Type B pancreatic cell (in vitro differentiated cells): ENCODE measurements at regions not wholly inside any gene's neighbourhood (a gene's known extent, or its start where the extent isn't known, plus 50 kb on each side); places are given as distances from the start of the nearest gene placed in this dataset.

Experiments used
- DNase-seq: peaks from one replicate; pipeline ENCODE4 v3.0.0; 2021; ENCODE audit warnings: mixed read lengths; ENCODE audit not compliant: unreplicated experiment; ENCODE audit errors: extremely low spot score
- H3K27ac Mint-ChIP-seq: 2 replicates; pipeline ENCODE4 v1.8.0; 2021; ENCODE audit warnings: mild to moderate bottlenecking, mixed read lengths
- H3K27me3 Mint-ChIP-seq: 2 replicates; pipeline ENCODE4 v1.8.0; 2021; ENCODE audit warnings: mixed read lengths
- H3K36me3 Mint-ChIP-seq: 2 replicates; pipeline ENCODE4 v1.8.0; 2021; ENCODE audit warnings: mixed read lengths
- H3K4me1 Mint-ChIP-seq: one replicate; pipeline ENCODE4 v1.8.0; 2021; ENCODE audit warnings: mixed read lengths; ENCODE audit not compliant: unreplicated experiment
- H3K4me3 Mint-ChIP-seq: 2 replicates; pipeline ENCODE4 v1.8.0; 2021; ENCODE audit warnings: mild to moderate bottlenecking, mixed read lengths
- H3K9me3 Mint-ChIP-seq: 2 replicates; pipeline ENCODE4 v1.8.0; 2021; ENCODE audit warnings: mixed read lengths
- TF ChIP-seq, protein P1 (sequence below): fragments of 200-600 bp; sonication (generic); conservative IDR thresholded peaks from 2 replicates; pipeline ENCODE4 v1.5.0; 2021; ENCODE audit warnings: antibody characterized with exemption, mild to moderate bottlenecking

DNA sequence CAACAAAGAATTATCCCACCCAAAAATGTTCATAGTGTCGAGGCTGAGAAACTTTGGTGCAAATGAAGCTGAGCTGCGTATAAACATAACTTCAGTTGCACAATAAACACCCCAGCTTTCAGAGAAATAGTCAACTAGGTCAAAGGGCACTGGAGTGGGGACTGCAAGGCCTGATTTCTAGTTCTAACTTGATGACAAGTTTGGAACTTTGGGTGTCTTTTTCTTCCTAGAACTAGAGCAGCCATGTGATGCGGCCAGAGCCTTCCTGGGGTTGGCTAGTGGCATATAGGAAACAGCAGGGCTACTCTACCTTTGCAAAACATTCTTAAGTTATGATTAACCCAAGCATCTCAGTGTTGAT, 298.4 kb upstream of the AMIGO2 start:
- Mint-ChIP-seq H3K27me3 (no peaks in the 10 kb centered on the region), H3K27ac (peak overlapping the region; percentile 28), H3K4me1 (peaks cover 9% of the 10 kb centered on the region), H3K9me3 (peaks cover 9% of the 10 kb centered on the region), H3K36me3 (no peaks in the 10 kb centered on the region), H3K4me3 (no peak overlapping the region)
- DNase-seq, result no peak
- TF ChIP-seq, protein P1, sequence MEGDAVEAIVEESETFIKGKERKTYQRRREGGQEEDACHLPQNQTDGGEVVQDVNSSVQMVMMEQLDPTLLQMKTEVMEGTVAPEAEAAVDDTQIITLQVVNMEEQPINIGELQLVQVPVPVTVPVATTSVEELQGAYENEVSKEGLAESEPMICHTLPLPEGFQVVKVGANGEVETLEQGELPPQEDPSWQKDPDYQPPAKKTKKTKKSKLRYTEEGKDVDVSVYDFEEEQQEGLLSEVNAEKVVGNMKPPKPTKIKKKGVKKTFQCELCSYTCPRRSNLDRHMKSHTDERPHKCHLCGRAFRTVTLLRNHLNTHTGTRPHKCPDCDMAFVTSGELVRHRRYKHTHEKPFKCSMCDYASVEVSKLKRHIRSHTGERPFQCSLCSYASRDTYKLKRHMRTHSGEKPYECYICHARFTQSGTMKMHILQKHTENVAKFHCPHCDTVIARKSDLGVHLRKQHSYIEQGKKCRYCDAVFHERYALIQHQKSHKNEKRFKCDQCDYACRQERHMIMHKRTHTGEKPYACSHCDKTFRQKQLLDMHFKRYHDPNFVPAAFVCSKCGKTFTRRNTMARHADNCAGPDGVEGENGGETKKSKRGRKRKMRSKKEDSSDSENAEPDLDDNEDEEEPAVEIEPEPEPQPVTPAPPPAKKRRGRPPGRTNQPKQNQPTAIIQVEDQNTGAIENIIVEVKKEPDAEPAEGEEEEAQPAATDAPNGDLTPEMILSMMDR, result no peak

DNA sequence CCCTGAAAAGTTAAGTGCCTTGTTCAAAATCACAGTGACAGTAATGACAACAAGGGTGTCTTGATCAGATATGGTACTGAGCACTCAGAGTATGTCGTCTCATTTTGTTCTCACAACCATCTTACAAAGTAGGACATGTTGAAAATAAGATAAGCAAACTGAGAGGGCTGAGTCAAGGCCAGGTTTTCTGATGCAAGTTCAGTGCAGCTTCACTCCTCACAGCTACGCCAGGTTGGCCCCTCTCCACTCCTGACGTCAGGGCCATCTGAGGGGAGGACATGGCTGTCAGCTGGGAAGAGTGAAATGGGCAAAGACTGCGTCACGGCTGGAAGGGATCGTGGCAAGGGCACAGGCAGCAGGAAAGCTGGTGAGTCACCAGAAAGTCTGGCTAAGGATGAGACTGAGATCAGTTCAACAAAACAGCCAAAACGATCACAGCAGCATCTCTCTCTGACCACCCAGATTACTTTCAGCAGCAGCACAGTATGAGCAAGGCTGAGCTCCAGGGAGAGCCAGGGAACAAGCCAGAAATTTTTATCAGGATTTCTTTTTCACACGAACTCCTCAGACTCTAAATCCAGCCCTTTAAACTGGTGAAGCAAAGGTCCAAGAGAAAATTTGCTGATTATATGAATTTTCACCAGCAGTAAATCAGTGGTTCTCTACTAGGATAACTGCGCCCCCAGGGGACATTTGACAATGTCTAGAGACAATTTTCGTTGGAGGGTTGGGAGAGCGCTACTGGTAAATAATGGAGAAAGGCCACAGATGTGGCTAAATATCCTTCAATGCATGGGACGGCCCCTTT, 297.9 kb upstream of the AMIGO2 start:
- TF ChIP-seq, protein P1, result no peak
- Mint-ChIP-seq H3K9me3 (peaks cover 9% of the 10 kb centered on the region), H3K27ac (peak overlapping the region; percentile 28), H3K36me3 (no peaks in the 10 kb centered on the region), H3K4me3 (no peak overlapping the region), H3K27me3 (no peaks in the 10 kb centered on the region), H3K4me1 (peaks cover 9% of the 10 kb centered on the region)
- DNase-seq, result no peak

DNA sequence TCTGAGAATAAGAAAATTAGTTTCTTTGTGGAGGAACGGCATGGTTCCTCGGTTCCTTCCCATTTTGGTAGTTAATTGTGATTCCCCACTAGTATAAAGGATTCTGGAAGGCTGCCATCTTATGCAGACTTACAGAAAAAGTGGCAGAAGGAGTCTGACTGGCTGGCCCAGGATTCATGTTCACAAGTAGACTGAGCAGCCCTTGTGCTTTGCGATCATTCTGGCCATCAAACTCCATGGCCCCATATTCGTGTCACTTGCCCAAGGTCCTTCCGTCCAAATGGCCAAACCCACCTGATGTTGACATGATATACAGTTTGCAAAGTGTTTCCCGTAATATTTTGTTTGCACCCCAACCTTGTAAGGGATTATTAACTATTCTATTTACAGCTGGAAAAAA, 297.2 kb upstream of the AMIGO2 start:
- H3K27ac Mint-ChIP-seq, result no peak overlapping the region
- no peaks in the 10 kb centered on the region for H3K36me3 Mint-ChIP-seq
- H3K27me3 Mint-ChIP-seq, result no peaks in the 10 kb centered on the region
- TF ChIP-seq, protein P1, result no peak
- H3K4me1 Mint-ChIP-seq, result peaks cover 9% of the 10 kb centered on the region
- H3K4me3 Mint-ChIP-seq, result no peak overlapping the region
- peaks cover 5% of the 10 kb centered on the region for H3K9me3 Mint-ChIP-seq
- no peak for DNase-seq

DNA sequence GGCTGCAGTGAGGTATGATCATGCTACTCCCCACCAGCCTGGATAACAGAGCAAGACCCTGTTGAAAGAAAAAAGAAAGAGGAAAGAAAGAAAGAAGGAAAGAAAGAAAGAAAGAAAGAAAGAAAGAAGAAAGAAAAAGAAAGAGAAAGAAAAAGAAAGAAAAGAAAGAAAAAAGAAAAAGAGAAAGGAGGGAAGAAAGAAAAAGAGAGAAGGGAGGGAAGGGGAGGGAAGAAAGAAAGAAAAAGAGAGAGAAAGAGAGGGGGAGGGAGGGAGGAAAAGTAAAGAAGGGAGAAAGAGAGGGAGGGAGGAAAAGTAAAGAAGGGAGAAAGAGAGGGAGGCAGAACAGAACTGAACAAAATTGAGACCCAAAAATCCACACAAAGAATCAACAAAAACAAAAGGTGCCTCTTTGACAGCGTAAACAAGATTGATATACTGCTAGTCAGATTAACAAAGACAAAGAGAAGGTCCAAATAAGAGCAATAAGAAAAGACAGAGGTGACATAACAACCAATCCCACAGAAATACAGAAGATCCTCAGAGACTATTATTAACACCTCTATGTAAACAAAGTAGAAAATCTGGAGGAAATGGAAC, 293.9 kb upstream of the AMIGO2 start:
- no peaks in the 10 kb centered on the region for H3K27me3 Mint-ChIP-seq

DNA sequence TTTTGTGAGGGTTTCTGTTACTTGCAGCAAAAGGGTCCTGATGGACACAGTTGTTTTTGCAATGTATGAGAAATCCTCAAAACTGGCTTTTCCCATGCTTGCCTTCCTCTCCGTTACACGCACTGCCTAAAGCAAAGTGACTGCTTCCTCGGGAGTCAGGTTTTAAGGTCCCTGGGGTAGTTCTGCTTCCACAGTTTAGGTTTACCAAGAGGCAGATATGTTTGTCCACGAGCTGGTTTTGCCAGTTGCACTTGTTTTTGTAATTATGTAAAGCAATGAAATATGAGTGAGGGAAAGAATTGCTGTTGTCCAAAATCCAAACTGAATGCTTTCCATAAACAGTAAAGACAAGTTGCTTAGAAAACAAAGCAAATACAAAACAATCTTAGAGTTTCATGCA, 290.7 kb upstream of the AMIGO2 start:
- TF ChIP-seq, protein P1, result no peak
- peaks cover 3% of the 10 kb centered on the region for H3K36me3 Mint-ChIP-seq

More for the DNA sequence above, 293.9 kb upstream of the AMIGO2 start:
- H3K27ac Mint-ChIP-seq, result no peak overlapping the region
- peaks cover 6% of the 10 kb centered on the region for H3K4me1 Mint-ChIP-seq
- no peak overlapping the region for H3K4me3 Mint-ChIP-seq
- TF ChIP-seq, protein P1, result no peak
- DNase-seq, result no peak
- peaks cover 3% of the 10 kb centered on the region for H3K36me3 Mint-ChIP-seq
- H3K9me3 Mint-ChIP-seq, result peaks cover 7% of the 10 kb centered on the region

More for the DNA sequence above, 290.7 kb upstream of the AMIGO2 start:
- Mint-ChIP-seq H3K27ac (no peak overlapping the region), H3K4me1 (peaks cover 3% of the 10 kb centered on the region), H3K27me3 (no peaks in the 10 kb centered on the region), H3K9me3 (peaks cover 7% of the 10 kb centered on the region), H3K4me3 (no peak overlapping the region)
- no peak for DNase-seq
